Activated CD8-positive, alpha-beta memory T cell treated with anti-CD3 and anti-CD28 coated beads for 48 hours (primary cell): ENCODE measurements at regions not wholly inside any gene's neighbourhood (a gene's known extent, or its start where the extent isn't known, plus 50 kb on each side); places are given as distances from the start of the nearest gene placed in this dataset.

ENCODE experiments used
- DNase-seq, 3 experiments: peaks; one replicate each; pipeline ENCODE4 v3.0.0-alpha.2; 2020; ENCODE audit warnings: low read depth in 2 of 3, low spot score in 2 of 3

GRCh38 chr7:12067156-12067831 is 143.8 kb upstream of the TMEM106B start:
- DNase-seq, result peak; percentile 6 to 13 (median 12)

DNA sequence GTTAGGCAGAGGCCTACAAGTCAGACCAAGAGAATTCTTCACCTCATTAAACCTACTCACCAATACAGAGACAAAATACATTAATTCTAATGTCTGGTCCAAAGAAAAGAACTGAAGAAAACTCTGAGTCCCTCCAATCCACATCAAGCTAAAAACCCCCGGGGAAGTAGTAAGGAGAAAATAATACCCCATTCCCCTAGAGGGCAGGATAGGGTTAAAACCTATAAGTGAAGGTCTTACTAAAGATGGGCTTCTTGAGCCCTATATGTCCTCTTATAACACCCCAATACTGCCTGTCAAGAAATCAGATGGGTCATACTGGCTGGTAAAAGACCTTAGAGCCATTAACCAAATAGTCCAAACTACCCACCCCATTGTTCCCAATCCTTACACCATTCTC is 141.3 kb upstream of the TMEM106B start:
- no peak for DNase-seq

GRCh38 chr7:12074889-12075288 is 136.2 kb upstream of the TMEM106B start:
- no peak for DNase-seq

GRCh38 chr7:12080006-12080405 is 131.1 kb upstream of the TMEM106B start:
- DNase-seq, result no peak

DNA sequence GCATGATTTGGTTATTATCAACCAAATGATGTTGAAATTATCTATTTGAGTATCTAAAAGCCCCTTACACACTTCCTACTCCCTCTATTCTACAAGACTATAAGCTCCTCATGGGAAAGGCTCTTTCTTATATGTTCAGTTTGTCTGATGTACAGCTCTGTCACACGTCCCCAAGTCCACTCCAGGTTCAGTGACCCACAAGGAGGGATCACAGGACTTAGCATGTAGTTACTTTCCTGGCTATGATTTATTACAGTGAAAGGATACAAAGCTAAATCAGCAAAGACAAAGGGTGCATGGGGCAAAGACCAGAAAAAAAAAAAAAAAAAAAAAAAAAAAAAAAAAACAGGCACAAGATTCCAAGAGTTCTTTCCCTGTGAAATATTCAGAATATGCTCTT is 125.6 kb upstream of the TMEM106B start:
- no peak for DNase-seq

DNA sequence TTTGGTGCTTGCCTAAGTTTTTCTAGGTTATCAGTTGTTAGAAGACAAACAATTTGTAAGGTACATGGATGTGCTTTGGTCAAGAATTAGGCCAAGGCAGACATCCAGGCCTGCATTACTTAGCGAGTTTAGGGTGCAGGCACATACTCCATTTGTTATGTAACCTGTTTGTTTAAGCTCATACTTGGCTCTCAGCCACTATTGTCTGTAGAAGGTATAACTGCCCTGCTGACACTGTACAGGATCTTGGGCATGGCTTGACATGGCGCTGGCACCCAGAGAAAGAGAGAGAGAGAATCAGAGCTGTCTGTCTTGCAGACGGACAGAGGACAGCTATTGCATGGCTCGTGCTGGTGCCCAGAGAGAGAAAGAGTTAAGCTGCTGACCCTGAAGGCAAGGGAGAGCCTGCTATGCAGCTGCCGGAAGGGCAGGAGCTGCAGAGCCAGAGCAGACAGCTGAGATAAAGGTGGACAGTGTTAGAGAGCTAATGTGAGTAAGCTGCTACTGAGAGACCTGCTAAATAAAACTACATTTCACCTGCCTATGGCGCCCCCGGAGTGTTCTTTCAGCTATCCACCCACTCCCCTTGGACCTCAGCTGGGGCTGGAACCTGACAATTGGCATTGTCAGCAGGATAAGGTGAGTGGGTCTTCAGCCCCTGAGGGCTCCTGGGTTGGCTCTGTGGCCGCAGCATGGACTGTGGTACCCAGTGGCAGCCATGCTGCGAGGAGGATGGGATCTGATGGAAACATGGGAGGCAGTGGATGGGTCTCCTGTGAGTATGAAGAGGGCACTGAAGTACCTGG is 120.9 kb upstream of the TMEM106B start:
- no peak for DNase-seq

- no peak for DNase-seq
Measured at GRCh38 chr7:12090757-12091221, 120.3 kb upstream of the TMEM106B start.

GRCh38 chr7:12091231-12091630 is 119.9 kb upstream of the TMEM106B start:
- DNase-seq, result no peak

DNA sequence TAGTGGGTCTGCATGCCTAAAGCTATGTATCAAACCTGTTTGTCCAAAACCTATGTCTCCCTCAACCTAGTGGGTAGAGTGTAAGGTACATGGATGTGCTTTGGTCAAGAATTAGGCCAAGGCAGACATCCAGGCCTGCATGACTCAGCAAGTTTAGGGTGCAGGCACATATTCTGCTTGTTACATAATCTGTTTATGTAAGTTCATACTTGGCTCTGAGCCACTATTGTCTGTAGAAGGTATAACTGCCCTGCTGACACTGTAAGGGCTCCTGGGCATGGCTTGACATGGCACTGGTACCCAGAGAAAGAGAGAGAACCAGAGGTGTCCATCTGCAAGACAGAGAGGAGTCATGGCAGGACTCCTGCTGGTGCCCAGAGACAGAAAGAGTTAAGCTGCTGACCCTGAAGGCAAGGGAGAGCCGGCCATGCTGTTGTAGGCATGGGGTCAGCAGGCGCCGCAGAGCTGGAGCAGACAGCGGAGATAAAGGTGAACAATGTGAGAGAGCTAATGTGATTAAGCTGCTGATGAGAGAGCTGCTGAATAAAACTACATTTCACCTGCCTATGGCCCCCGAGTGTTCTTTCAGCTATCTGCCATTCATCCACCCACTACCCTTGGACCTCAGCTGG is 118.5 kb upstream of the TMEM106B start:
- no peak for DNase-seq

- no peak for DNase-seq
Measured at GRCh38 chr7:12093365-12093764, 117.7 kb upstream of the TMEM106B start.

GRCh38 chr7:12094365-12094921 is 116.7 kb upstream of the TMEM106B start:
- no peak for DNase-seq

DNA sequence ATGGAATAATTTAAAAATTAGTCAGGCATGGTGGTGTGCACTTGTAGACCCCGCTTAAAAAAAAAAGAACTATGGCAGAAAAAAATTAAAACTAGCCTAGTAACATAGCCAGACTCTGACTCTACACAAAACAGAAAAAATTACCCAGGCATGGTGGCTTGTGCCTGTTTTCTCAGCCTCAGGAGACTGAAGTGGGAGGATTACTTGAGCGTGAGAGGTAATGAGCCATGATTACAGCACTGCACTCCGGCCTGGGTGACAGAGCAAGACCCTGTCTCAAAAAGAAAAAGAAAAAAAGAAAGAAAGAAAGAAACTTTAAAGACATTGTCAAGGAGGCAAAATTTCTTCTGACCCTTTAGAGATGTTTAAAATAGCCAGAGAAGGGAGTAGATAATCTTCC is 109.0 kb upstream of the TMEM106B start:
- DNase-seq, result no peak

DNA sequence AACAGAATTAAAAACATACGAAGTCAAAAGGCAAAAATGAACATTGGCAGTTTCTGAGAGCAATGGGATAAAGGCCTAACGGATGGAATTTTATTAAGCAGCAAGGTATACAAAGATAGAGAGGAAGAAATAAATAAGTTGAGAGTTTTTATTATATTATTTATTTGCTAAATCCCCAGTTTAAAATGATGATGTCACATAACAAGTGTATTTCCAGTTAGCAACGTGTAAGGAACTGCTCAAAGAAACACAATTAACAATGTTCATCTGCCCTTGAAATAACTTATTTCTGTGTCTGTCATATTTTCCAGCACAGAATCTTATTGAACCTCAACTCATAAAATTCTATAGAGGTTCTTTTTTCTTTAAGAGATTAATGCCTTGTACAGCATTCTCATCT is 108.6 kb upstream of the TMEM106B start:
- no peak for DNase-seq

- no peak for DNase-seq
Measured at GRCh38 chr7:12103948-12104347, 107.1 kb upstream of the TMEM106B start.

- DNase-seq, result no peak
Measured at GRCh38 chr7:12107381-12107780, 103.7 kb upstream of the TMEM106B start.

GRCh38 chr7:12107841-12108254 is 103.2 kb upstream of the TMEM106B start:
- DNase-seq, result no peak

GRCh38 chr7:12110425-12110824 is 100.7 kb upstream of the TMEM106B start:
- no peak for DNase-seq

GRCh38 chr7:12111422-12112405 is 99.4 kb upstream of the TMEM106B start:
- peak in 2 of 3 experiments; percentile 2 to 4 for DNase-seq

GRCh38 chr7:12117170-12117569 is 93.9 kb upstream of the TMEM106B start:
- DNase-seq, result no peak

DNA sequence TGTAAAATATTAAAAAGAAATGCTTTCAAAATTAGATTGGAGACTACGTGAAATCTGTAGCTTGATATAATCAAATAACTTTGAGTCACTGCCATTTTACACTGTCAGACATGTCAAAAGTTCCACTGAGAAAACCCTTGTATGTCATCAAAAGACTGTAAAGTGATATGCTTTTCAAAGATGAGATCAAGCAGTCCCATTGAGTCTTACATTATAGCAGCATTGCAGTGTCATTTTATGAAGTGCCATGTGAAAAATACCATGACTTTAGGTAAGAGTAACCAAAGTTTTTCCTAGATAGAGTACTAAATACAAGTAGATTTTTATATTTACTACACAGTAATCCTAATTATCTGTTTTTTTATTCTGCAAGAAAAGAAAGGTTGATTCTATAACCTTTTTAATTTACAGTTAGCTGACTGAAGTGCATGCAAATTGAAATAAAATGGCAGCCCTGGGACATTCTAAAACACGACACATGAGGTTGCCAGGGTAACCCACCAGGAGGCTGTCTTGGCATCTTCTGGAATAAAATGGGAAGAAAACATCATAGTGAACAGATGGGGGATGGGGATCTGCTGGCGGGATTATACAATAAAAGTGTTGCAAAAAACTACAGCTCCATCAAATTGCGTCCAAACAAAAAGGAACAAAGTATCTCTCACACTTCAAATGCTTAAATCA is 91.3 kb upstream of the TMEM106B start:
- DNase-seq, result no peak
